ENCODE measurements at regions not wholly inside any gene's neighbourhood (a gene's known extent, or its start where the extent isn't known, plus 50 kb on each side); places are given as distances from the start of the nearest gene placed in this dataset.

DNA sequence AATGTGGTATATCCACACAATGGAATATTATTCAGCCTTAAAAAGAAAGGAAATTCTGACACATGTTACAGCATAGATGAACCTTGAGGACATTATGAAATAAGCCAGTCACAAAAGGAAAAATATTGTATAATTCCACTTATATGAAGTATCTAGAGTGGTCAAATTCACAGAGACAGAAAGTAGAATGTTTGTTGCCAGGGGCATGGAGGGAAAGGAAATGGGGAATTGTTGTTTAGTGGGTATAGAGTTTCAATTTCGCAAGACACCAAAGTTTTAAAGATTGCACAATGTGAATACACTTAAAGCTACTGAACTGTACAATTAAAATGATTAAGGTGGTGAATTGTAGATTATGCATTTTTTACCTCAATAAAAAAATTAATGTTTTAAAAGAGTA, 92.9 kb downstream of the TXNL1 start:
- no peak for DNase-seq (ENCODE audit: low read depth in 2 of 2)

DNA sequence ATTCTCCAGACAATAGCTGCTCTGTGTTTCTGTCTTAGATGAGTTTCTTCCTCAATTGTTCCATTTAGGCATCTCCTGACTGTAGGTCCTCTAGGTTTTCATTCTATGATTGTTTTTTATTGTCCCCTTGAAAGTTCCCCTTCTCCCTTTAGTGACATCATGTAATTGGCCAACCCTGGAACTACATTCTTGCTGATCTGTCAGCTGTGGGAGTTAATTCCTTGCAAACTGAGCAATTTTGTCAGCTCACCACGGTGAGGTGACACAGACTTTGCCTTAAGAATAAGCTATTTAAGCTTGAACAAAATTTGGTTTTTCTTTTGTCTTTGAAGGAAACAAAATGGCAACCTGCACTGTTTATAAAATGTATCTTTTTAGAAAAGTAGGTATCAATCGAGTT, 95.9 kb downstream of the TXNL1 start:
- no peak for DNase-seq (ENCODE audit: low read depth in 2 of 2)

DNA sequence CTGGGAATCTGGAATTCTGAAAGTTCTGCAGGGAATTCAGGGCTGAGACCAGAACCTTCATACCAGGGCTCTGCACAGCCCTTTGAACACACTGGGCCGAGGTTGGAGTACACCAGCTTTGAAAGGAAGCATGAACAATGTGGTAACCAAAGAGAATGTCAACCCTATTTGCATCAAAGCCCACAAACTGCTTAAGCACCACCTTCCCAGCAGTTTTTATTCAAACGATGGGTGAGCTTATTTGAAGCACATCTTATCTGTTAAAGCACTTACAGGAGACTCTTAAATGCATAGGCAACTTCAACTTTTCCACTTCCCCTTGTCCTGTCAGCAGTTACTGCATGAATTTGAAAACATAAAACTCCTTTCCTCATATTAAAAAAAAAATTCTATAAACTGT, 96.6 kb downstream of the TXNL1 start:
- no peak for DNase-seq (ENCODE audit: low read depth in 2 of 2)

DNA sequence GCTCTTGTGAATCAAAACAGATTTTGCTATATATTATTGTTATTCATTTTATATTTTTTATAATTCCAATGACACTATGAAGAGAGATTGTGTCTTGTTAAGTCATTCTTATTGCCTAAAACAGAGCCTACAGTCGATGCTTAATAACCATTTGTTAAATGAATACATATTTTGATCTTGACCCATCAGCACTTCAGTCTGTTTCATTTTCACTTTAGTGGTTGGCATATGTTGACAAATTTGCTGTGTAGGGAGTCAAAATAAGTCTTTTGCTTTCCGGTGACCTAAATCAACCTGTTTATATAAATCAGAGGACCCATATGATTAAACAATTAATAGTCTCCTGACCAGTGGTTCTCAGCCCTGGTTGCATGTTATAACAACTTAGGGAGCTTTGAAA, 97.1 kb downstream of the TXNL1 start:
- no peak for DNase-seq (ENCODE audit: low read depth in 2 of 2)

DNA sequence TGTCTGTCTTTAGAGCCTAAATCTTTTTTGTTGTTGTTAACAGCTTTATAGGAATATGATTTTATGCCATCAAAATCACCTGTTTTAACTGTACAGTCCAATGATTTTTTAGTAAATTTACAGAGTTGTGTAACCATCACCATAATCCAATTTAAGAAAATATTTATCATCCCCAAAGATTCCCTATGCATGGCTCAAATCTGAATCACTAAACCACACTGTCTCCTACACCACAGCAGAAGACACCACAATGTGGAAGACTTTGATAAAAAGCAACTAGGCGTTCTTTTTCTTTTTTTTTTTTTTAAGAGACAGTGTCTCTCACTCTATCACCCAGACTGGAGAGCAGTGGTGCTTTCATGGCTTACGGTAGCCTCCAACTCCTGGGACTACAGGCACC, 99.6 kb downstream of the TXNL1 start:
- DNase-seq (ENCODE audit: low read depth in 2 of 2), result peak; percentile 36 to 40

DNA sequence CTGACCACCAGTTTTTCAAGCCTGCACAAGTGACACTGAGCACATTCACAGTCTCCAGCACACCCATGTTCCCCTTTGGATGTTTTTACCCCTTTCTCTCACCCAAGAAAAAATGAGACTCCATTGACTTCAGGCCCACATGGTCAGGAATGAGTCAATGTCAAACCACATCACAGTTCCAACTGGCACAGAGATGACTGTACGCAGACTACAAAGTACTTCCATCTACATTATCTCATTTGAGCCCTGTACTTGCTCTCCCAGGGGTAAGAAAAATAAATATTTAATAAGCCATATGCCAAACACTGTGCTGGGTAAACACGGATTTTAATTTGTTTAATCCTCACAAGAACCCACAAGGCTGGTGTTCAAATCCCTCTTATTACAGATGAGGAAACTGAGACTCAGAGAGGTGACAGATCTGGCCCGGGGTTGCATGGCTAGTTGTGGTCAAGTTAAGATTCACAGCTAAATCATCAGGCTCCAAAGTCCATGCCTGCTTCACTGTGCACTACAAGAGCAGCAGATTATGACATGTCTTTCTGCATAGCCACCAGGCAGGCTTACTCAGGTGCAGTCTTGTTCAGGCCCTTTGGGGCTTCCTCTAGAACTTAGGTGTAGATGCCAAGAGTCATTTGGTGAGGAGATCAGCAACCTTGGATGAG, 106.1 kb downstream of the TXNL1 start:
- DNase-seq (ENCODE audit: low read depth in 2 of 2), result no peak

DNA sequence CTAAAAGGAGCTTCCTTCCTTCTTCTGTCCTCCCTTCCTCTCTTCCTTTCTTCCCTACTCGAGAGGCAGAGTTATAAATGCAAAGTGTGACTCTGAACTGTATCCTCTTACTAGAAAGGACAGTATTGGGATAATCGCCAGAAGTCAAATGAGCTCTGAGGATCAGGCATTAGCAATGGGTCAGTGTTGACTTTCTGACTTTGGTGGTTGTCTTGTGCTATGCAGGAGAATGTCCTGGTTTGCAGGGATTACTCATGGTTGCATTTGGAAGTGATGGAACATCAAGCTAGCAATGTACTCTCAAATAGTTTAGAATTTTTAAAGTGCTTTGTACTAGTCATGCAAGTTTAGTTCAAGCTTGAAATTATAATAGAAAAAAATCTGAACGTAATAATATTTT, 115.6 kb downstream of the TXNL1 start:
- no peak for DNase-seq (ENCODE audit: low read depth in 2 of 2)

DNA sequence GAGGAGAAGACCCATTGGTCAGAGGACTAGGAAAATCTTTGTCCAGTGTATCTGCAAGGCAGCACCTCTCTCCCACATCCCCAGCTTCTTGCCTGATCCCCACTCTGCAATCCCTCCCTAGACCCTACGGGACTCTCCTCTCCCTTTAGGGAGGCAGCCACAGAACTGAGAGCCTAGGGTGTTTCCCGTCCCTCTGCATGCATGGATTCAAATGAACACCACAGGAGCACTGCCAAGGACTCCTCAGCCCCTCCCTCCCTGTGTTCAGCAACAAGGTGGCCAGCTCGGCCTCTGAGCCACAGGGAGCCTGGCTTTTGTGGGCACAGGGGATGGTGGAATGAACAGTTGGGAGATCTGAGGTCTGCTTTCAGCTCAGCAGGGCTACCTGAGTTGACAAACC, 117.1 kb downstream of the TXNL1 start:
- no peak for DNase-seq (ENCODE audit: low read depth in 2 of 2)

DNA sequence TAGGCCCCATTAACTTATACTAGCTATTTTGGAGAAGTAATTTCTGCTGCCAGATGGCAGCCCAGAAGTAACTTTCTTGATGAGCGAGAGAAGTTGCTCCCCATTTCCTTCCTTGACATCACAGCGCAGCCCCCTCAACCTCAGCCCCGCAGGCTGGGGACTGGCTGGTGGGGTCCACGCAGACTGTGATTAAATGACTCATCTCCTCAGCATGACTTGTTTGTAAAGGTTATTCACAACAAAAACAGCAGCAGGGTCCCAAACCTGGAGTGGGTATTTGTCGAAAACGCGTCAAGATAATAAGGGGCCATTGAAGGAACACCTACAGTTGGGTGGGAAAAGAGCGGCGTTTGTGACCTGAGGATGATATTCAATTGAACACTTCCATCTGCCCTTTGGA, 120.6 kb downstream of the TXNL1 start:
- no peak for DNase-seq (ENCODE audit: low read depth in 2 of 2)

DNA sequence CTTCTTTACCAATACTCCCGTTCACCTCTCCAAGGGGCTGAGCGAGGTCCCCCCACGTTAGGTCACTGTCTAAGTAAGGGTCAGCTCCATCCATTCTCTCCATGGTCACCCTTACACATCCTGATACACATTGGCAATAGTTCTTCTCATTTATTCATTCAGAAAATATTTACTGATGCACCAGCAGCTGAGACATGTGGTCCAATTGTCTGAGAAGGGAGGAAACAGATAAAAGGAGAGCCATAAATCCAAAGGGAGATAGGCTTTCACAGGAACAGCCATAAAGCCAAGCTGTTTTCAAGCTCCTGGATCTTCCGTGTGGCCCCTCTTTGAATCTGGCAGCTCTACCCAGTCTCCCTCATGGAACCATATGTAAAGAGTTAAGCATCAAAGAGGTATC, 121.2 kb downstream of the TXNL1 start:
- peak; percentile 58 to 61 for DNase-seq (ENCODE audit: low read depth in 2 of 2)

DNA sequence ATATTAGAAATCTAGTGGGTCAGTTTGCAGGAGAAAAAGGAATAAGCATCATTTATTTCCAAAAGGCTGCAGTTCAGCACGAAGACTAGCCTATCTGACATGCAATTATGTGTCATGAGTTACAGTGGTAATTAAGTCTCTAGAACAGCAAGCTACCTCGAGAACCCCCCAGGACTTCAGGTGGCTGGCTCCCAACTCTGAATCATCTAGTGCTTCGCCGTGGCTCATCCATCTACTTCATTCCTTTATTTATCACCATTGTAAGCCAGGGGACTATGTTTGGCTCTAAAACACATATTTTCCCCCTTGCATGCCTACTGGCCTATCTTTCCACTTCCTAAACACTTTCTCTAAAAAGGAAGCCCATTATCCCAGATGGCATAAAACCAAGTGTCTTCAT, 121.6 kb downstream of the TXNL1 start:
- DNase-seq (ENCODE audit: low read depth in 2 of 2), result peak; percentile 78 to 79

DNA sequence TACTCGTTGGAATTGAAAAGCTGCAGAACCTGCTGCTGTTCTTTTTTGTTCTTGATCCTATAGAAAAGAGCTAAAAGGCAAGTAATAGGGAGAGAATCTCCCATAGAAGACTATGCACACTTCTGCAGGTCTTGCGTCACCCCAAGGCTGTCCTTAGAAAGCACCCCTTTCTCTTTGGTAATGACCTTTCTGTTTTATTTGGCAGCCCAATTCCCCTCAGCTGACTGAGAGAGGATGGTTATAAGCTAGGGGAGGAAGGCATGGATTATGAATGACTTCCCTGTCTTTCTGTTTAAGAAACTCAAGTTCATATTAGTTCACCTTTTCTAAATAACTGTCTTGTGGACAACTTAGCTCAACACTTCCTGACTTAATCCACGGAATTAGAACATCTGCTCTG, 122.9 kb downstream of the TXNL1 start:
- DNase-seq (ENCODE audit: low read depth in 2 of 2), result no peak

DNA sequence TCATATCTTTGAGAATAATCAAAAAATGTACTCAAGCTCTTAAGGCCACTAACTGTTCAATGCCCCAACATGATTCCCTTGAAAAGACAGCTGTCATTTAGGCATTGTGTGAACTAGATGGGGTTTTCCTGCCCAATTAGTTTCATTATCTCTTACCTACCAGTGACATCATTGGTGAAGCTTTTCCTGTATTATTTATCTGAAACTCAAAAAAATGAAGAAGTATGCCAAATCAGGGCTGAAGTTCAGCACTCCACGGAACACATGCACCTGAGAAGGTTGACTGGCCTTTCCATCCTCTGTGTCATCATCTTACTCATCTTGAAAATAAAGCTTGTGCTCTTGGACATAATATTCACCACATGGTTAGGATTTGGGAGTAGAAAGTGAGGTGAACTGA, 126.4 kb downstream of the TXNL1 start:
- no peak for DNase-seq (ENCODE audit: low read depth in 2 of 2)

DNA sequence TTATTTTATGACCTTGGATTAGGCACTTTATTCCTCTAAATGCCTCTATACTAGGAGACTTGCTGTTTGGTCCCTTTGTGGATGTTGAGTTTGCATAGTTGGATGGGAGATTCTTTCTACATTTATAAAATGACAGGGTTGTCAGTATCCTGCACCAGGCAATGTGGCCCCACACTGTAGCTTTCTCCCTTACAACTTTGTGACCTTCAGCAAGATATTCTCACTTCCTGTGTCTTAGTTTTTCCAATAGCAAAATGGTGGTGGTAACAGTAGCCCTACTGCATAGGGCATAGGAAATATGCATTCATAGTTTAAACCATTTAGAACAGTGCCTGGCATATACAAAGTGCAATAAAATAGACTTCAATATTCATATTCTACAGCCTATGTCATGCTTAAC, 128.3 kb downstream of the TXNL1 start:
- DNase-seq (ENCODE audit: low read depth in 2 of 2), result no peak

DNA sequence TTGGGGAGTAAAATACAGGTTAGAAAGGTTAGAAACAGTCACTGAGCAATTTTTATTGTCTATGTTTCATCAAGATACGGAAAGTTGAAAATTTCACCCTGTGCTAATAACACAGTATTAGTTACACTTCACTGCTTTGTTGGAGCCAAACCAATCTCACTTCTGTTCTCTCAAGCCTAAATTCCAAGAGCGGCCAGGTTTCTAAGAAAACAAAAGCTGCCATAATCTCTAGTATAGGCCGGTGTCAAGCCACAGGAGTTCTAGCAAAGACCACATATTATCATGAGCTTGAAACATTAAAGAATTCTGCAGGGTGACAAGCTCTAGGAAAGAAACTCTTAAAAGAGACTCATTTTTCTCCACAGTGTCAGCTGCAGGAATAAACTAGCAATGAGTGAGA, 128.7 kb downstream of the TXNL1 start:
- DNase-seq (ENCODE audit: low read depth in 2 of 2), result no peak

DNA sequence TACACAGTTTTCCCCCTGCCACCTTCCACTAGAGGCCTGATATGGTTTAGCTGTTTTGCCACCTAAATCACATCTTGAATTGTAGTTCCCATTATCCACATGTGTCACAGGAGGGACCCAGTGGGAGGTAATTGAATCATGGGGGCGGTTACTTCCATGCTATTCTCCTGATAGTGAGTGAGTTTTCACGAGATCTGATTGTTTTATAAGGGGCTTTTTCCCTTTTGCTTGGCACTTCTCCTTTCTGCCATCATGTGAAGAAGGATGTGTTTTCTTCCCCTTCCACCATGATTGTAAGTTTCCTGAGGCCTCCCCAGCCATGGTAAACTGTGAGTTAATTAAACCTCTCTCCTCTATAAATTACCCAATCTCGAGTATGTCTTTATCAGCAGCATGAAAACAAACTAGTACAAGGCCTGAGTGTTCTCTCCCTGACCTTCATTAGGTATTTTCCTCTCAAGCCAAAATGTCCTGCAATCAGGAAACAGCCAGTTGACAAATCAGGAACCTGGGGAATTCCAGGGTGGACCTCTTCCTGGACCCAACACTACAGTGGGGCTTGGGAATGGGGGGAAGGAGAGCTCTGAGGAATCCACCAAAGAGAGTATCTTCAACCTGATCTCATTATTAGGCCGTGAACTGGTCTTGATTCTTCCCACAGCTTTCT, 129.9 kb downstream of the TXNL1 start:
- no peak for DNase-seq (ENCODE audit: low read depth in 2 of 2)

DNA sequence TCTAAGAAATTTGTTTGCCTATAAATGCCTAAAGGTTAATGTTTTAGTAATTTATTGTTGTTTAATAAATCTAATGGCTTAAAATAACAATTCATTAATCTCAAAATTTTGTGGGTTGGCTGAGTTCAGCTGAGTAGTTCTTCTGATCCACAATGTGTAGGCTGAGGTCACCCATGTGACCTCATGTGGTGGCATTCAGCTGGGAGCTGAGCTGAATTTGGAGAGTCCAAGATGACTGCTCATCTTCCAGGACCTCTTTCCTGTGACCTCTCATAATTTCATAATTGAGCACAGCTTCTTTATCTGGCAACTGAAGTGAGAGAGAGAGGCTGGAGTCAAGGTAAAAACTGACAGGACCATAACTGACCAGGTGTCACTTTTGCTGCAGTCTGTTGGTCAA, 132.4 kb downstream of the TXNL1 start:
- DNase-seq (ENCODE audit: low read depth in 2 of 2), result no peak

DNA sequence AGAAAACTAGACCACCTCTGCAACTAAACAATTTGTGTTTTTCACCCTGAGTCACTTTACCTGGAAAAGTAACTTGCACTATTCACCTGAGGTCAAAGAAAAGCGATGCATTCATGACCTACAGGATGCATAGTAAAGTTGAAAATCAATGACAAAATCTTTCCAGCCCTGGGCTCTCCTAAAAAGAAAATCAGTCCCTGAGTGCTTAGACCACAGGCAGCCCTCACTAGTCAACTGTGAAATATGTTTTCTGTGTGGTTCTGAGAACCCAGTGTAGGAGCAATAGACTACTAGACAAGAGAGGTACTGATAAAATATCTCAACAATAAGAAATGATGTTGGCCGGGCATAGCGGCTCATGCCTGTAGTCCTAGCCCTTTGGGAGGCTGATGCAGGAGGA, 133.1 kb downstream of the TXNL1 start:
- DNase-seq (ENCODE audit: low read depth in 2 of 2), result no peak

DNA sequence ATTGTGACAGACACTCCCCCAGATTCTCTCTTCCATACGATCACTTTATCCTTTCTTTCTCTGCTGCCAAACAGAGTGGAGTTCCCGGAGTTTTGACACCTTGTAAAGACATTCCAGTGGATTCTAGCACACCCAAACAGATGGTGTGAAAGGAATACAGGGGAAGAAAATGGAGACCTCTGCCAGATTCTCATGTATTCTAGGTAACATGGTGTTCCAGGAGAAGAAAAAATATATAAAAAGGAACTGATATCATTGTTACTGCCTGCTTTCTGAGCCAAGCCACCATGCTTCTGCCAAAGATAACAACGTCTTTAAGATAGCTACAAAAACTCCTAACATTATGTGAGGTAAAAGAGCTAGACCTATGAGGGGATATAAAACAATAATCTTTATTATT, 136.5 kb downstream of the TXNL1 start:
- DNase-seq (ENCODE audit: low read depth in 2 of 2), result no peak

DNA sequence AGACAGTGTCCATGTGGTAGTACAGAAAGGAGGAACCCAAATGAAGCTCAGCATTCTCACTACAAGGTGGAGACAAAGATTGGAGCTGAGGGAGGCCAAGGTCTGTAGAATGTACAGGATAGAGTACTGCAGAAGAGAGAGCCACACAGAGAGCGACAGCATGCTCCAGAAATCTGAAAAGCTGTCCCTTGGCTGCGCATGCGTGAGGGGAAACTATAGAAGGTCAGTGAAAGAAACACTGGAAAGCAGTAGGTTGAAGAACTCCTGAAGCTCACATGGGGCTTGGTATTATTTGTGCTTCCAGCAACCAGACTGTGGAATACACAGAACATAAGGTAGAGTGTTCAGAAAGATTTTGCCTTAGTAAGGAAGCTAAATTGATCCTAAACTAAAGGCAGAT, 142.5 kb downstream of the TXNL1 start:
- DNase-seq (ENCODE audit: low read depth in 2 of 2), result no peak

DNA sequence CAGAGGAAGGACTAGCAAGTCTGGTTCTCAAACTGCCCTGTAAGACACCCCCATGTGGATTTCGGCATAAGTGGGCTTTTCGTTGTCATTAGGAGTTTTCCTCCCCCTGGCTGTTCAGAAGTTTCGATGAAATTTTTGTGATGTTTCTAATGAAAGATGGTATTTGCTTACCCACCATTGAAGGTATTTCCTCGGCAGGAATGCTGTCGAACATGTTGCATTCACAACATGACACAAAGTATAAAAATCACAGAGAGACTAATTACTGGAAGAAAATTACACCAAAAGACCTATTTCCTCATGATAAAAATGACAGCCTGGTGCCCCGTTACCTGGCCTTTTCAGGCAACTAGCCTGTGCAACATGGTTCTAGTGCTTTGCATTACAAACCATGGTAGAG, 144.9 kb downstream of the TXNL1 start:
- DNase-seq (ENCODE audit: low read depth in 2 of 2), result no peak

DNA sequence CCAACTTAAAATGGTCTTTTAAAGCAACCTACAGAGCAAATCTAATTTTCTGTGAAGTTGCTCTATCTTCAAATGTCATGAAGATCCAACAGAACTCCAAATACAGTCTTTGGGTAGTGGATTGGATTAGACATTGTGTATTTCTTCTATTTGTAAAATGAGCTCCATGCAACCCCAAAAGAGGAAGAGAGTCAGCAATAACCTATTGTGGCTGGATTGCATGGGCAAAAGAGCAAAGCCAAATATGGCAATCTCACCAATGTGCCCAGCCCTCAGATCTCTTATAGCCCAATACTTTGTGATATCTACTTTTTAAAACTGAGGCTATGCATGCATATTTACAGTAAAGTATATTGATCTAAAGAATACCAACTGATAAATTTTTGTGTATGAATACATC, 146.3 kb downstream of the TXNL1 start:
- DNase-seq (ENCODE audit: low read depth in 2 of 2), result no peak

DNA sequence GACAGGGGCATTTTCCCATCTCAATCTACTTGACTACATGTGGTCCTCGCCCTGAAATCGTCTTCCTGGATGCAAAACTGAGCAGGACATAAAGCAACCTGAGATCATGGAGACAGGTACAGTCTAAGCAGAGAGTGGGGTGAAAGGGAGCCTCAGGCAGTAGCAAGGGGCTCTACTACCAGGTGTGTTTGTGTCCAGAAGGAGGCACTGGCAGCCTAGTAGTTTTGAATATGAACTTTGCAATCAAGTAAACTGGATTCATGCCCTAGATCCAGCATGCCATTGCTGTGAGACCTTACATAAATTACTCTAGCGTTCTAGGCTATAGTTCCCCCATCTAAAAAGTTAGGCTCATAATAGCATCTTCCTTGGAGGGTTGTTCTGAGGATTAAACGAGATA, 147.4 kb downstream of the TXNL1 start:
- DNase-seq (ENCODE audit: low read depth in 2 of 2), result no peak

DNA sequence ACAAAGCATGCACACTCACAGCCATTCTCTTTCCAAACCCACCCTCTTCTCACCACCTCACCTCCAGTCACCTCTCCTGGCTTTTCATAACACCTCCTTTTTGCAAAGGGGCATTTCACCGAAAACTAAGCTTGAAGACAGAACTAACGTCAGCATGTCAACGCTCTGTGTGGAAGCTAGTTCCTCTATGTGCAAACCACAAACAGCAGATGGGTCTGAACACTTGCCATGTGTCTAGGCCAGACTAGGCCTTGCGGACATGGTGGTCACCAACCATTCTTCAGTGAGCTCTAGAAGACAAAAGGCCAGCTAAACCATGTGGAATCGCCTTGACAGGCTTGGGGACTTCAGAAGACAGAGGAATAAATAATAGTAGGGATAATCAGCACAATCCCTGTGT, 148.5 kb downstream of the TXNL1 start:
- no peak for DNase-seq (ENCODE audit: low read depth in 2 of 2)

Measured in fibroblast of skin of left quadriceps (primary cell).